Stimulated activated naive B cell treated with anti-CD40 and anti-IgM and Interleukin-4, amounts not matched to agents 10 μg/mL and 1 μg/mL and 100 μg/mL, for 72 hours (primary cell): ENCODE measurements at regions not wholly inside any gene's neighbourhood (a gene's known extent, or its start where the extent isn't known, plus 50 kb on each side); places are given as distances from the start of the nearest gene placed in this dataset.

Experiments used
- ATAC-seq, 2 donors: fragments of 150-1000 bp; cut with Tn5 transposase; replicated peaks; 2 replicates each; pipeline ENCODE4 v1.10.0; 2021; ENCODE audit warnings: moderate library complexity in 1 of 2
- DNase-seq: peaks from one replicate; pipeline ENCODE4 v3.0.0; 2021
- H3K27ac Mint-ChIP-seq: one replicate; pipeline ENCODE4 v1.8.0; 2022; ENCODE audit warnings: mild to moderate bottlenecking, mixed read lengths
- H3K27me3 Mint-ChIP-seq, 2 donors: one replicate each; pipeline ENCODE4 v1.8.0; 2022; ENCODE audit warnings: mixed read lengths in 2 of 2
- H3K36me3 Mint-ChIP-seq, 2 donors: one replicate each; pipeline ENCODE4 v1.8.0; 2022; ENCODE audit warnings: mixed read lengths in 2 of 2, mild to moderate bottlenecking in 1 of 2
- H3K4me1 Mint-ChIP-seq, 2 donors: one replicate each; pipeline ENCODE4 v1.8.0; 2022; ENCODE audit warnings: mixed read lengths in 2 of 2, mild to moderate bottlenecking in 1 of 2
- H3K4me3 Mint-ChIP-seq, 2 donors: one replicate each; pipeline ENCODE4 v1.8.0; 2022; ENCODE audit warnings: mild to moderate bottlenecking in 2 of 2, mixed read lengths in 2 of 2, moderate library complexity in 1 of 2
- H3K9me3 Mint-ChIP-seq, 2 donors: one replicate each; pipeline ENCODE4 v1.8.0; 2022; ENCODE audit warnings: mixed read lengths in 2 of 2, mild to moderate bottlenecking in 1 of 2

DNA sequence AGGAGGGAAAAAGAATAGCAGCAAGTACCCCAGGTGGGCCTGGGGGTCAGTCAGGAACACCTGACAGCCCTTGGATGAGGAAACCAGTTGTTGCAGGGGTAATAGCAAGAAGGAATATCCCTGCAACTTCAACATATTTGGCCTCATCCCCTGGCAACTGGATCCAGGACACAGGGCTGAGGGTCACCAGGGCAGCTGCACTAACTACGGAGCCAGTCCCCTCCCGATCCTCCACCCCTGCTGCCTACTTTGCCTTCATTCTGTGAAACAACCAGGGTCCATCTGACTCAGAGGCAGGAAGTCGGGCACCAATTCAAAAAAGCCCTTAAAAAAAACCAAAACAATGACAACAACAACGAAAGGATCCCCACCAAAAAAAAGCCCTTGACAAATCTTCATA lies 52.9 kb downstream of the FRMPD3 start:
- peaks cover 43 to 49% of the 10 kb centered on the region in 2 donors for H3K27me3 Mint-ChIP-seq
- ATAC-seq, result no peak

DNA sequence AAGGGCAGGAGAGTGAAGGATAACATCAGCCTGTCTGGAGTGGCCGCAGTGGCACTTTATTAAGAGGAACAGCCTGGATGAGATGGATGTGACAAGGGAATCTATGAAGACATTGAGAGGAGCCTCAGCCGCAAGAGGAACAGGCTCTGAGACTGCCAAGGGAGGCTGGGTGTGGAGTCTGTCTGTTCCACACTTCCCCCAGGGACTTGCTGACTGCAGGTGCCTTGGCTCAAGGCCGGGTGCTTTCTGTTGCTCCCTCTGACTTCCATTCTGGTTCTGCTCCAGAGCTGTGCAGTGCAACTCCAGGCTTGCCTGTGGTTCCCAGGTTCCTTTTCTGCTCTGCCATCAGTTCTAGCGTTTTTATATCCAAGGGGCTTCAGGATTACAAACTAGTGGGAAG lies 54.6 kb downstream of the FRMPD3 start:
- Mint-ChIP-seq H3K36me3 (no peaks in the 10 kb centered on the region), H3K9me3 (peaks cover 0 to 3% of the 10 kb centered on the region in 2 donors), H3K4me1 (peaks cover 4 to 15% of the 10 kb centered on the region in 2 donors), H3K27ac (no peak overlapping the region), H3K4me3 (no peak overlapping the region), H3K27me3 (peaks cover 39 to 50% of the 10 kb centered on the region in 2 donors)
- DNase-seq (no peak), ATAC-seq (no peak)

More for the DNA sequence above, 52.9 kb downstream of the FRMPD3 start:
- Mint-ChIP-seq H3K4me1 (peaks cover 4 to 13% of the 10 kb centered on the region in 2 donors), H3K9me3 (no peaks in the 10 kb centered on the region), H3K4me3 (no peak overlapping the region), H3K36me3 (no peaks in the 10 kb centered on the region), H3K27ac (no peak overlapping the region)
- DNase-seq, result no peak

DNA sequence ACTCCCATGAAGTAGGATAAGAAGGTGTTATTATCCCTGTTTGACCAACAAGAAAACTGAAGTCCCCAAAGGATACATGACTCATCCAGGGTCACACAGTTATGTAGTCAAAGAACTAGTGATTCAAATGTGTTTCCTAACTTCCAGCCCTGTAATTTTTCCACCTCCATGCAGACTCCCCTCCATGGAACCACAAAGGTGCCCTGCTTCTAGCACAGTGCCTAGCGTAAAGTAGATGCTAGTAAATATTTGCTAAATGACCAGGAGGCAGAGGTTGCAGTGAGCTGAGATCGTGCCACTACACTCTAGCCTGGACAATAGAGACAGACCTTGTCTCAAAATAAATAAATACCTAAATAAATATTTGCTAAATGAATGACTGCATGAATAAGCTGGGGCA lies 55.8 kb downstream of the FRMPD3 start:
- no peak for ATAC-seq
- H3K4me3 Mint-ChIP-seq, result no peak overlapping the region
- H3K36me3 Mint-ChIP-seq, result no peaks in the 10 kb centered on the region
- peaks cover 45 to 54% of the 10 kb centered on the region in 2 donors for H3K27me3 Mint-ChIP-seq
- peaks cover 4 to 15% of the 10 kb centered on the region in 2 donors for H3K4me1 Mint-ChIP-seq
- H3K9me3 Mint-ChIP-seq, result peaks cover 0 to 4% of the 10 kb centered on the region in 2 donors
- no peak overlapping the region for H3K27ac Mint-ChIP-seq
- DNase-seq, result no peak

DNA sequence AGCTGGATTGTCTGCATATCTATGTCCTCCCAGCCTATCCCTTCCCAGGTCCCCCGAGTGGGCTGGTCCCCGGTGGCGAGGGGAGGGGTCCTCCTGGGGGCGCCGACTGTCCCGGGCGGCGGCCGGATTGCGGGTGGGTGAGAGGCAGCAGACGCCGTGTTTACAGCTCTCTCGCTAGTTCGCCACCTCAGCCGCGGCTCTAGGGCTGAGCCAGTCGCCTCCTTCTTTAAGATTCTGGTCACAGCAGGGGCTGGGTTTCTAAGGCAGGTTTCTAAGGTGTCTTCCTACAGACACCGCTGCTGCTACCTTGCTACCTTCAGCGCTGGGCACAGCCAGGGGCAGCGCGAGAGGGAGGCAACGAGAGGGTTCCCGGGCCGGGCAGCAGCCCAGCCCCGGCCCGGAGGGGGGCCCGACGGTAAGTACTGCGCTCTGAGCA lies 57.2 kb downstream of the FRMPD3 start:
- Mint-ChIP-seq H3K4me1 (peaks cover 4 to 15% of the 10 kb centered on the region in 2 donors), H3K36me3 (no peaks in the 10 kb centered on the region), H3K27me3 (peaks cover 45 to 54% of the 10 kb centered on the region in 2 donors), H3K4me3 (peak overlapping the region; percentile 77 to 79), H3K27ac (no peak overlapping the region), H3K9me3 (peaks cover 0 to 4% of the 10 kb centered on the region in 2 donors)
- ATAC-seq (peak in 1 of 2 donors; percentile 53), DNase-seq (no peak)

DNA sequence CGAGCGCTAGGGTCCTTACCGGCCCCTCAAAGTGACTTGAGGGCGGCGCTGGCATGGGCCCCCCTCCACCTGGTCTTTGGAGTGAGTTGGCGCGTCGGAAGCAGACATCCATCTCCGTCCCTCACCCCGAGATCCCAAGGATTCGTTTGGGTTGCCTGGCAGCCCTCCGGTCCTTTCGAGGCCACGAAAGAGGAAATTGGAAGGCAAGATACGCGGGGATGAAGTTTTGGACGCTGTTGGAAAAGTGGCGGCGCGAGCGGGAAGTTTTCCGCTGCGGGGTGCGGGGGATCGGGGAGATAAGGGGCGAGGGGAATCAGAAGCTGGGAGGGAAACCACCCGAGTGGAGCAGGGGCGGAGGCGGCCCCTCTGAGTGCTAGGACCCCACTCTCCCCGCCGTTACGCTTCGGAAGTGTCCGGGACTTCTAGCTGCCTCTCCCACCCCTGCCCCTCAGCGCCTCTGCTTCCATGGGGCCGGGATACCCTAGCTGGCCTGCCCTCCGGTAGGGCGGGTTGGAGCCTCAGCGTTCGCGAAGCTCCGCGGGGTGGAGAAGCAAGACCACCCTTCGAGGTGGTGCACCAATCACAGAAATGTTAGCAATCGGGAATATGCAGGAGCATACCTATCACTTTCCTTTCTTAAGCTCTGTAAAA lies 57.8 kb downstream of the FRMPD3 start:
- ATAC-seq, result peak in 1 of 2 donors; percentile 6
- no peak for DNase-seq
- no peaks in the 10 kb centered on the region for H3K36me3 Mint-ChIP-seq
- H3K4me3 Mint-ChIP-seq, result peak overlapping the region; percentile 77 to 79
- H3K9me3 Mint-ChIP-seq, result peaks cover 0 to 4% of the 10 kb centered on the region in 2 donors
- no peak overlapping the region for H3K27ac Mint-ChIP-seq
- H3K4me1 Mint-ChIP-seq, result peaks cover 4 to 20% of the 10 kb centered on the region in 2 donors
- peaks cover 49 to 53% of the 10 kb centered on the region in 2 donors for H3K27me3 Mint-ChIP-seq

DNA sequence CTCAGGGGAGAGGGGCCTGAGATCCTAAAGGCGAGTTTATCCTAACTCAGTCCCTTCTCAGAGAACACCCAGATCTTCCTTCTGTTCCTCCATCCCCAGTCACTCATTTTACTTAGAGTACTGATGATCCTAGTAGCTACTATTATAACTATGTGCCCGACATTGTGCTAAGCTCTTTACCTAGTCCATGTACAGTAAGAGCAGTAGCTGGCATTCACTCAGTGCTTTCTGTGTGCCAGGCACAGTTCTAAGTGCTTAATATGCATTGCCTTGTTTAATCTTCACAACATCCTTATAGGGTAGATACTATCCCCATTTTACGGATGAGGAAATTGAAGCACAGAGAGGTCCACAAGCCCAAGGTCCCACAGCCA lies 58.3 kb downstream of the FRMPD3 start:
- H3K9me3 Mint-ChIP-seq, result peaks cover 0 to 4% of the 10 kb centered on the region in 2 donors
- H3K36me3 Mint-ChIP-seq, result no peaks in the 10 kb centered on the region
- H3K4me1 Mint-ChIP-seq, result peaks cover 4 to 23% of the 10 kb centered on the region in 2 donors
- peaks cover 52 to 58% of the 10 kb centered on the region in 2 donors for H3K27me3 Mint-ChIP-seq
- DNase-seq (no peak), ATAC-seq (no peak)
- no peak overlapping the region for H3K27ac Mint-ChIP-seq
- H3K4me3 Mint-ChIP-seq, result no peak overlapping the region

DNA sequence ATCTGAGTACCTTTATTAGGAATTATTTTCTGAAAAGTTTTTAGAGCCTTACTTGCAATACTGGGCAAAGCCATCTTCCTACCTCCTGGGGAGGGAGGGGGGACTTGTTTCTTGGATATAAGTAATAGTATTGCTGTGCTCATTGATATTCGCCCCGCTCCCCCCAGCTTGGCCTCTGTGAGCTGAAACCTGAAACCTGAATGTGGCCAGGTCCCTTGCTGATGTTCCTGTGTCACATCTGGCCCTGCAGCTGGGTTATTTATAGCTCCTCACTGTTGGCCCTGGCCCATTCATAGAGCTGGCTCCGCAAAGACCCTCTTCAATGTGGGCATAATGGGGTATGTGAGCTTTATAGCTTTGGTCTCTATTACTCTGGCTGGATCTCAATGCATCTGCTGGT lies 59.5 kb downstream of the FRMPD3 start:
- peaks cover 0 to under 1% of the 10 kb centered on the region in 2 donors for H3K36me3 Mint-ChIP-seq
- H3K27me3 Mint-ChIP-seq, result peaks cover 45 to 49% of the 10 kb centered on the region in 2 donors
- H3K9me3 Mint-ChIP-seq, result peaks cover 0 to 4% of the 10 kb centered on the region in 2 donors
- H3K27ac Mint-ChIP-seq, result no peak overlapping the region
- peaks cover 4 to 23% of the 10 kb centered on the region in 2 donors for H3K4me1 Mint-ChIP-seq
- ATAC-seq (no peak), DNase-seq (no peak)
- no peak overlapping the region for H3K4me3 Mint-ChIP-seq

DNA sequence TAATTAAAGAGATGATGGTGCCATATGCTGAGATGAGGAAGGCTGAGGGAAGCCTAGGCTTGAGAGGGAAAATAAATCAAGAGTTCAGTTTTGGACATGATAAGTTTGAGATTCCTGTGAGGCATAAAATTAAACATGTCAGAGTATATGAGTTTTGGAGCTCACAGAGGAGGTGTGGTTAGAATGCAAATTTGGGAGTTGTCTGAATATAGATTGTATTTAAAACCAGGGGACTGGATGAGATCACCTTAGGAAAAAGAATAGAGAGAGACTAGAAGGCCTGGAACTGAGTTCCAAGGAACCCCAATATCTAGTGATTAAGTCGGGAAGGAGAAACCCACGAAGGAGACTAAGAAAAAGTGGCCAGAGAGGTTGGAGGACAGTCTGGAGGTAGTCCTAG lies 65.5 kb downstream of the FRMPD3 start:
- Mint-ChIP-seq H3K27ac (no peak overlapping the region), H3K9me3 (peaks cover 1 to 4% of the 10 kb centered on the region in 2 donors), H3K36me3 (peaks cover 0 to 3% of the 10 kb centered on the region in 2 donors), H3K4me3 (no peak overlapping the region), H3K27me3 (peaks cover 24 to 37% of the 10 kb centered on the region in 2 donors), H3K4me1 (peaks cover 0 to 9% of the 10 kb centered on the region in 2 donors)
- no peak for DNase-seq
- no peak for ATAC-seq

DNA sequence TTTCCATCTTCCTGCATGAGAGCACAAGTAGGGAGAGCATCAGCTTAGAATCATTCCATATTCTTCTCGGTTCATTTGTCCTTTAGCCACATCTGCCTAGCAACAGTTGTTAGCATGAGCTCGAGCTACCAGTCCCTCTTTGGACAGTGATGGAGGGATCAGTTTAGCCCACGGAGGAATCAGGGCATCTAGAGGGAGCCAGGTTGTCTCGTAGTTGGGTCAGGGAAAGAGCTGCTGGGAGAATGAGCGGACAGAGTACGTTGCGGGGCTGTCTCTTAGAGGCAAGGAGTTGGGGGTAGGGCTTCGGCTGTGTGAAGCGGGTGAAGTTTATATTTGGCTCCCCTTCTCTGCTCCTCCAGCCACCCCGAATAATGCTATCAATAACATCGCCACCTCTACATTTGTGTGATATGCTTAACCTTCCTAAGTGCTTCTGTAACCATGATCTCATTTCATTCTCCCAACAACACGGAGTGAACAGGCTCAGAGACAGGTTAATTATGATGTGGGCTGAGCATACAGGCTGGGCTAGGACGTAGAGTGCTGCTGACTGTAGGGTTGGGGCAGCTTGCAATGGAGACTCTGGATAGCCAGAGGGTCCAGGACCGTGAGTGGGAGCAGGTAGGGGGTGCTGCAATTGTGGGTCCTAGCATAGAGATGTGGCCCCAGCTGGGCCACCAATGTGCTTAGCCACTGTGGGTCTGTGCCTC lies 72.6 kb downstream of the FRMPD3 start:
- no peak for DNase-seq
- Mint-ChIP-seq H3K9me3 (peaks cover 0 to 1% of the 10 kb centered on the region in 2 donors), H3K36me3 (peaks cover 0 to 1% of the 10 kb centered on the region in 2 donors), H3K4me1 (peaks cover 0 to 6% of the 10 kb centered on the region in 2 donors), H3K27me3 (peaks cover 13 to 14% of the 10 kb centered on the region in 2 donors), H3K4me3 (no peak overlapping the region), H3K27ac (no peak overlapping the region)
- ATAC-seq, result no peak

DNA sequence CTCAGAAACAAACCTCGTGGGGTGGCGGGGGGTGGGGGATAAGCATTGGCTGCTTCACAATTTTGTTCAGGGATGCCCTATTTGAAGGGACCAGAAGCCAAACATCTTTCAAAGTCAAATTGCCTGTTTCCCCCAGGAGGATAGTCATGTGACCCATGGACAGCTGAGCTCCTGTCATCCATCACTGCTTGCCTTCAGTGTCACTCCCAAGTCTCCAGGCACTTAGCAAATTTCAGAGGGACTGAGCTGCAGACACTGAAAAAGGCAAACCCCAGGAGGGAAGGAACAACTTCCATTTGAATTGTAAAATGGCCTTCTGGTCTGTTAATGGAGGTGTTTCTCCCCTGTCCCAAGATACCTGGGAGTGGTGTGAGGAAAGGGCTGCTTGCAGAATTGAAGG lies 73.4 kb downstream of the FRMPD3 start:
- Mint-ChIP-seq H3K36me3 (peaks cover 0 to 1% of the 10 kb centered on the region in 2 donors), H3K4me3 (no peak overlapping the region), H3K9me3 (no peaks in the 10 kb centered on the region), H3K4me1 (peaks cover 0 to 6% of the 10 kb centered on the region in 2 donors), H3K27ac (no peak overlapping the region), H3K27me3 (peaks cover 5 to 8% of the 10 kb centered on the region in 2 donors)
- no peak for ATAC-seq
- no peak for DNase-seq

DNA sequence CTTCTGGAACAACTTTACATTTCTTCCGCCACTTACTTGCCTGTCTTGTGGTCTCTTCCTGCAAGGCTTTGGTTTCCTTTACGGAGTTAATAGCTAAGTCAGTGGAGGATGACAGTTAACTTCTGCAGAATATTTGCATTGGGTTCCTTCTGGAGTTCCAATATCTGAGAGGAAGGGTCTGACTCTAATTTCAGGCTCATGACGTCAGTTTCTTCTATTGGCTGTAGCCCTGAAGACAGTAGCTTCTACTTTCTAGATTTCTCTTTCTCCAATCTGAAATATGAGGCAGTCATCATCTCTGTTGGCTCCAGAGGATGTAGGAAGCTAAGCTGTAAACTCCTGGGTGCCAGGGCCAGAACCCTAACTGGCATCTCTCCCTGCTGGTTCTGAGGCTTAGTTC lies 76.7 kb downstream of the FRMPD3 start:
- no peak overlapping the region for H3K27ac Mint-ChIP-seq

DNA sequence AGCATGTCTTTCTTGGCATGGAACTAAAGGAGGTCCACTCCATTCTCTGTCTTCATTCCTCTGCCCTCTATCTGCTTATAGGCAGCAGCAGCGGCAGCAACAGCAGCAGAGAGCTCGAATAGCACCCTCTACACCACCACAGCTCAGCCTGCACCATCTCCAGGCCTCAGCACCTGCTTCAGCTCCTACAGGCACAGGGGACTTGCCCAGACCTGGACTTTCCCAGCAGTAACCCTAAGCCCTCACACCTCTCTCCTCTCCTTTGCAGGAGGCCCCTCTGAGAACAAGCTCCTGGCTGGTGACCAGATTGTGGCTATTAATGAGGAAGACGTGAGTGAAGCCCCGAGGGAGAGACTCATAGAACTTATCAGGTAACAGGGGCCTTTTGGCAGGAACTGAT lies 80.7 kb downstream of the FRMPD3 start:
- DNase-seq, result no peak
- no peaks in the 10 kb centered on the region for H3K9me3 Mint-ChIP-seq
- peaks cover 4 to 16% of the 10 kb centered on the region in 2 donors for H3K27me3 Mint-ChIP-seq
- no peak overlapping the region for H3K4me3 Mint-ChIP-seq
- ATAC-seq, result no peak
- H3K4me1 Mint-ChIP-seq, result no peaks in the 10 kb centered on the region
- H3K27ac Mint-ChIP-seq, result no peak overlapping the region
- H3K36me3 Mint-ChIP-seq, result peaks cover 0 to 8% of the 10 kb centered on the region in 2 donors

More for the DNA sequence above, 76.7 kb downstream of the FRMPD3 start:
- no peaks in the 10 kb centered on the region for H3K9me3 Mint-ChIP-seq
- ATAC-seq (no peak), DNase-seq (no peak)
- no peak overlapping the region for H3K4me3 Mint-ChIP-seq
- peaks cover 0 to 4% of the 10 kb centered on the region in 2 donors for H3K36me3 Mint-ChIP-seq
- H3K27me3 Mint-ChIP-seq, result peaks cover under 1 to 4% of the 10 kb centered on the region in 2 donors
- peaks cover 0 to 6% of the 10 kb centered on the region in 2 donors for H3K4me1 Mint-ChIP-seq

DNA sequence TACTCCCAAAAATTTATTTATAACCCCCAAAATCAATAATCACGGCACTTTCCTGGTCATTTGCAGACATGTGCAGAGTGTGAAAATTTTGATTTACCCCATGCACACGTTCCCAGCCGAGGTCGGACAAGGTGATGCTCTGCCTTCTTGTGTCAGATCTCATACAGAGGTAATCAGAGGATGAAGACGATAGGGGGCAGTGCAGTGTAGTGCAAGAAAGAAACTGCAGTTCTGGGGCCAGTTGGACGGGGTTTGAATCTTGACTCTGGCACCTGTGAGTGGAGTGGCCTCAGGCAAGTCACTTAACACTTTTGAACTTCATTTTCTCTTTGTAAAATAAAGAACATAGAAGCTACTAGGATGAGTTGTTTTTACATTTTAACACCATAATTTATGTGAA lies 88.4 kb downstream of the FRMPD3 start:
- no peak overlapping the region for H3K27ac Mint-ChIP-seq
- peaks cover 3 to 5% of the 10 kb centered on the region in 2 donors for H3K4me1 Mint-ChIP-seq
- H3K4me3 Mint-ChIP-seq, result no peak overlapping the region
- H3K9me3 Mint-ChIP-seq, result no peaks in the 10 kb centered on the region
- peak; percentile 10 for DNase-seq
- ATAC-seq, result peak in 1 of 2 donors; percentile 54
- peaks cover 8 to 12% of the 10 kb centered on the region in 2 donors for H3K27me3 Mint-ChIP-seq
- peaks cover 0 to 4% of the 10 kb centered on the region in 2 donors for H3K36me3 Mint-ChIP-seq

DNA sequence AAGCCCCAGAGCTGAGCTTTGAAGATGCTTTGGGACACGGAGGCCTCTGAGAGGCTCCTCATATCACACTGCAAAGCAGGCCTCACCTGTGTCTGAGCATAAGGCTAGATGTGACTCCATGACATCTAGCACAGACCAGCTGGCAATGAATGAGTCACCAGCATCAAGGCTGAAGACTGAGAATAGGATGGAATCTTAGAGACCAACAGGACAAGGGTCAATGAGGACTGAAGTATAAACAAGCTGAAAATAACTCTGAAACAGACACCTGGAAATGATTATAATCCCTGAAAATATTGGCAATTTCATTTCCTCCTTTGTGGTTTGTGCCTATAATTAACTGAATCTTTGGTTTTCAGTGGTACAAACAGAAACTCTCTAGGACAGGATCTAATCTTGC lies 87.1 kb upstream of the PRPS1 start:
- Mint-ChIP-seq H3K4me1 (peaks cover 3 to 5% of the 10 kb centered on the region in 2 donors), H3K27ac (no peak overlapping the region), H3K27me3 (peaks cover 4 to 6% of the 10 kb centered on the region in 2 donors), H3K9me3 (no peaks in the 10 kb centered on the region), H3K36me3 (peaks cover 0 to 1% of the 10 kb centered on the region in 2 donors), H3K4me3 (no peak overlapping the region)
- DNase-seq, result no peak
- ATAC-seq, result peak in 1 of 2 donors; percentile 57
